Fibroblast of skin of right quadriceps (primary cell): ENCODE measurements at regions not wholly inside any gene's neighbourhood (a gene's known extent, or its start where the extent isn't known, plus 50 kb on each side); places are given as distances from the start of the nearest gene placed in this dataset.

Experiments
- DNase-seq: peaks from one replicate; pipeline ENCODE4 v3.0.0-alpha.2; 2013

GRCh38 chr2:164155558-164155957 is 419.8 kb upstream of the FIGN start:
- DNase-seq: no peak

GRCh38 chr2:164151522-164151921 is 415.7 kb upstream of the FIGN start:
- no peak for DNase-seq

- DNase-seq: peak; percentile 37
These were observed 414.8 kb upstream of the FIGN start for GRCh38 chr2:164150604-164151003.

- peak; percentile 18 for DNase-seq
These were observed 410.6 kb upstream of the FIGN start for GRCh38 chr2:164146441-164146840.

GRCh38 chr2:164145093-164145987 is 409.5 kb upstream of the FIGN start:
- DNase-seq: peak; percentile 76

- no peak for DNase-seq
These were observed 407.5 kb upstream of the FIGN start for GRCh38 chr2:164143183-164143930.

GRCh38 chr2:164142755-164143154 is 406.9 kb upstream of the FIGN start:
- no peak for DNase-seq

- peak; percentile 15 for DNase-seq
These were observed 405.5 kb upstream of the FIGN start for GRCh38 chr2:164141271-164141670.

GRCh38 chr2:164138750-164139149 is 402.9 kb upstream of the FIGN start:
- no peak for DNase-seq

GRCh38 chr2:164134336-164134735 is 398.5 kb upstream of the FIGN start:
- DNase-seq: no peak

GRCh38 chr2:164127971-164128527 is 392.2 kb upstream of the FIGN start:
- no peak for DNase-seq

- DNase-seq: peak; percentile 11
These were observed 391.3 kb upstream of the FIGN start for GRCh38 chr2:164126960-164127660.

GRCh38 chr2:164115806-164116205 is 380.0 kb upstream of the FIGN start:
- DNase-seq: no peak

- DNase-seq: no peak
These were observed 379.1 kb upstream of the FIGN start for GRCh38 chr2:164114937-164115336.

GRCh38 chr2:164112105-164112504 is 376.3 kb upstream of the FIGN start:
- DNase-seq: no peak

- no peak for DNase-seq
These were observed 374.7 kb upstream of the FIGN start for GRCh38 chr2:164110515-164110914.

GRCh38 chr2:164109006-164109405 is 373.2 kb upstream of the FIGN start:
- DNase-seq: no peak

- no peak for DNase-seq
These were observed 367.5 kb upstream of the FIGN start for GRCh38 chr2:164103271-164103670.

GRCh38 chr2:164102366-164102765 is 366.6 kb upstream of the FIGN start:
- no peak for DNase-seq

GRCh38 chr2:164091673-164092072 is 355.9 kb upstream of the FIGN start:
- DNase-seq: no peak

- DNase-seq: no peak
These were observed 354.7 kb upstream of the FIGN start for GRCh38 chr2:164090533-164090932.

- DNase-seq: peak; percentile 3
These were observed 348.3 kb upstream of the FIGN start for GRCh38 chr2:164084066-164084465.

GRCh38 chr2:164080486-164080885 is 344.7 kb upstream of the FIGN start:
- no peak for DNase-seq
